HuH-7 (cell line): ENCODE measurements at regions not wholly inside any gene's neighbourhood (a gene's known extent, or its start where the extent isn't known, plus 50 kb on each side); places are given as distances from the start of the nearest gene placed in this dataset.
"Not testable (repeated sequence)": the region's sequence is repeated elsewhere in the genome, so short reads cannot be mapped to it uniquely, and the experiment has no call there.

ENCODE experiments used
- DNase-seq: peaks from one replicate; pipeline ENCODE4 v3.0.0; 2011; ENCODE audit warnings: low spot score

GRCh38 chr3:182139627-182140357 lies 428.1 kb downstream of the SOX2 start:
- DNase-seq, result no peak

DNA sequence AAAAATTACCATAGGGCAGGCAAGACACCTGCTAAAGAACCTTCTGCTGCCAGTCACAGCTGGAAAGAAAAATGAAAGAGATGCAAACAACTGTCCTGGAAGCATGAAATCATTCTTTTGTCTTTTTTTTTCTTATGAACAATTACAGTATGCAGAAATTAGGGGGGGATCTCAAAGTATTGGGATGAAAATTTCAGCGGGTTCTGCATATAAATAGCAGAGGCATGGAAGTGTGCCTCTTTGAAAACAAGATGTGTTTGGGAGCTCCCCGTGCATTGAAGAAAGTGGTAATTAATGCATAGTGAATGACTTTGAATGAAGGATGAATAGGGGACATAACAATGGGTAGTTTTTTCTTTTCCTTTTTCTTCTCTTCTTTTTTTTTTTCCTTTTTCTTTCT lies 431.2 kb downstream of the SOX2 start:
- no peak for DNase-seq

- DNase-seq, result no peak
Observed at GRCh38 chr3:182143903-182144302, 432.2 kb downstream of the SOX2 start.

DNA sequence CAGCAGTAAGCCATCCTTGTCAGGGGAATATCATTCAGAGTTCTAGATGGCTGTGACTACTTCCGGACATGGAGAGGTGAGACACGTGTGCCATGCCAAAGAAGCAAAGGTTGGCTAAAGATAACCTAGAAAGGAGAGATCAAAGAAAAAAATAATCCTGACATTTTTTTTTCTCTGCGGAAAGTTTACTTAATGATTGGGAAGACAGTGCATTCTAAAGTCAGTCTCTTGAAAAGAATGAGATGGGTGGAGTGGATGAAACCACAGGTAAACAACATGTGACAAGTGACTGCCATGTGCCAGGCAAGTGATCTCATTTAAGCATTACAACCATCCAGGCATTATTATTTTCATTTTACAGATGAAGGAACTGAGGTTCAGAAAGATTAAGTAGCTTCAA lies 436.6 kb downstream of the SOX2 start:
- DNase-seq, result no peak

GRCh38 chr3:182149594-182149993 lies 437.9 kb downstream of the SOX2 start:
- no peak for DNase-seq

GRCh38 chr3:182156326-182156725 lies 444.6 kb downstream of the SOX2 start:
- not testable (repeated sequence) for DNase-seq

DNA sequence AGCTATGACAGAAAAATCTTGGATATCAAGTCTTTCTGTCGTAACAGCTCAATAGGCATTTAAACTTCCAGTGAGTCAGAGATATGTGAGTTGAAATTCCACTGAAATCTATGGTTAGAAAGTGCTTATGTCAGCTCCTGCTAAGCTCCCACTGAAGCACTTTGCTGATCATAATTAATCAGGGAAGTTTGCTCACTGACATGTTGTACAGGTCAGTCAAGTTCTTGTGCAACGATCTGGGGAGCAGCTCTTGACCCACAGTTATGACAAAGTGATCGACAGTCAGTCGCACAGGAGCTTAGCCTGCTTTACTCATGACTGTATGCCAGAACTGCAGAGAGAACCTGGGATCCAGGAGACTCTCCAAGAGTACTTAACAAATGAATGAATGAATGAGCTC lies 453.5 kb downstream of the SOX2 start:
- DNase-seq, result no peak

GRCh38 chr3:182172534-182172933 lies 460.8 kb downstream of the SOX2 start:
- no peak for DNase-seq

DNA sequence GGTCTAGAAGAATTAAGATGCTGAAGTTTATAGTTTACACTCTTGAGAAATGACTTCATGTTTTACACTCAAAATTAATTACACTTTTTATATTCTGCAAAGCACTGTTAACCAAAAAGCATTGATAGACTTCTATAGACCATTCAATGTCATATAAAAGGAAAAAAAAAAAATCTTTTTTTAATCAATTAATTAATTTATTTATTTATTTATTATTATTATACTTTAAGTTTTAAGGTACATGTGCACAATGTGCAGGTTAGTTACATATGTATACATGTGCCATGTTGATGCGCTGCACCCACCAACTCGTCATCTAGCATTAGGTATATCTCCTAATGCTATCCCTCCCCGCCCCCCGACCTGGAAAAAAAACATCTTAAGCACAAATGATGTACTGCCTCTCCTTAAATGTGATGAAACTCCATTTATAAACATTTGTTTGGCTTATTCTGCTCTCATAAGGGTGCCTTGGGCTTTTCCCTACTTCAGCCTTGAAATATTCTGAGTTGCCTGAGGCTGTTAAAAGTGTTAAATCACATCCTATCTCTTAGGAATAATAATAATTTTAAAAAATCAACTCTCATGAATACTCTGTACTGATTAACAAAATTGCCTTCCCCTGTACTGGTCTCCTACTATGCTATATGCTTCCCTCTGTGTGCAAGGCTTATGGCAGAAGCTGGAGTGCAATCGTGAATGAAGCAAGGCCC lies 466.9 kb downstream of the SOX2 start:
- no peak for DNase-seq

DNA sequence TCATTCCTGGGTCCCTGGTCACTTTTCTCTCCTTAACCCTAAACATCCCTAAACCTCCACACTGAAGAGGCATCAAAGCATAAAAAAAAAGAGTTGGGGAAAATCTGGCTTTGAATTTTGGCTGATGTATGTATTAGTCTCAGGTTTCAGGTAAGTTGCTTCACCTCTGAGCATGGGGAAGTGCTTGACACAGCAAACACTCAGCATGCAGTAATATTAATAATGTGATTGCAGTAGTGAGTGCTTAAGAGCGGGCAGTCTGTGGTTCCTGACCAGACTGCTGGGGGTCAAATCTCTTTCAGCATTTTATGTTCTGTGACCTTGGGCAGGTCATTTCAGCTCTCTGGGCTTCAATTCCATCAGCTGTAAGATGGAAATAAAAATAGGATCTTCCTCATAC lies 467.9 kb downstream of the SOX2 start:
- DNase-seq, result no peak

DNA sequence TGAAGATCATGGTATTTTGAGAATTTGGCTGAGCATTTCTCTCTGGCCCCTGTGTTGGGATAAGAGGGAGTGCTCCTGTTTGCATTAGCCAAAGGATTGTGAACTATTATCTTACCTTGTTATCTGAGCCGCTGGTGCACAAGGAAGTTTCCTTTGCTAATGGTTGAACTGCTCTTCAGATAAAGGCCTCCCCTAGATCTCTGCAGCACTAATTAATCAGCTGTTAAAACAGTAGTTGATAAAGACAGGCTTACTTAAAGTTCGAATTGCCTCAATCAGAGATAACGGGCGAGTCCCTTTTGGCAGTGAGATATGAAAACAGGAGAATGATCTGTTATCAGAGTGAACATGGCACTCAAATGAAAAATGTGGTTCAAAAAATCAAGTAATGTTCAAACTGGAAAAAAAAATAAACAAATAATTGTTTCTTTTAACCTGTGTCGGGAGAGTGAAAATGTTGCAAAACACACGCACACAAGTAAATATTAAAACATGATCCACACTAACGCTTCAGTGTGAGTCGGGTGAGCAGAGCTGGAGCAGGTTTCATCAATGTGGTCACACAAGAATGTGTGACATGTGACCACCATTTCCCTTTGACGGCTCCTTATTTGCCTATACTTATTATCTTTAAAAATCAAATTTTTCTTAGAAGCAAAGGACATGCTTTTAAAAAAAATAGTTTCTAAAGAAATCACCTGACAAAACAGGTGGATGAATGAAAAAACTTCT lies 469.1 kb downstream of the SOX2 start:
- no peak for DNase-seq

DNA sequence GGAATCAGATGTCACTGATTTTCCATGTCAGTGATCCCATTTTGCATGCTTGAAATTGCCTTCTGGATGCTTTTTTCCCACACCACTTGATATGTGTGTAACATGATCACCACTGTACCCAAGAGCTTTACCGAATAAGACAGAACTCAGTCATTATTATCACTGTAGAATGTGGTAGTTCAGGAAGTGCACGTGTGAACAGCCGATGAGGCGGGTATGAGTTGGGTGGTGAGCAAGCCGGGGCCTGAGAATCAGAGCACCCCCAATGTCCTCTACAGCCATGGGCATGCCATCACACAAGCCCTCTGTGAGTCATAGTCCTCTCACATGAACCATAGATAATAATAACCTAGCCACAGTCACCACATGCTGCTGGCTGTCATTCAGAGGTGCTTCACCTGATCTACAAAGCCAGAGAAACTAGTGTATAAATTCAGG lies 470.8 kb downstream of the SOX2 start:
- DNase-seq, result no peak

DNA sequence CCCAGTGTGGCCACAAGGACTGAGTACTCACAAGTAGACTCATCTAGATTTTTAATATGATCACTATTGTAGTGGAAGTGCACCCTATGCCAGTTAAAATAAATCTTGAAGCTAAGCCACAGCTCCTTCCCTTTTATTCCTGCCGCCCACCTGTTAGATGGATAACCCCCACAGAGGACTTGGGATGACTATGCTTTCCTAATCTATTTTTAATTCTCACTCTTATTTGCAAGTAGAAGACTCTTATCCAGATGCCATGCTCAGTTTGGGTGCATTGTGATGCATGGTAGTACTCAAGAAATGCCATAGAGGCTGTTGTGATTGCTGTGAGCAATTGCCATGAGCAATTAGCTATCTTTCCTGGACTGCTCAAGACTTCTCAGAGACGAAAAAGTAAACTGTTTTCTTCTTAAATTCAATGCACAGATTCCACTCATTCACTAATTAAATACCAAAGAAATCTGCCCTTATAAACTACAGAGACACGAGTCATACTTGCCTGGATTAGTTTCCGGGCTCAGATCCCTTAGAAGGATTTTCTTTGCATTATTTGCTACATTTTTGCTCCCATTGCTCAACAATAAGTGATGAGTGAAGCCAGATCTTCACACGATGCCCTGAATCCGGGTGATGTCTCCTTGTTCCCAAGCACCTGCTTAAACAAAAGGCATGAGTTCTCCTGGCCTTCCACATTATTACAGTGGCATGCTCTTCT lies 472.1 kb downstream of the SOX2 start:
- no peak for DNase-seq

DNA sequence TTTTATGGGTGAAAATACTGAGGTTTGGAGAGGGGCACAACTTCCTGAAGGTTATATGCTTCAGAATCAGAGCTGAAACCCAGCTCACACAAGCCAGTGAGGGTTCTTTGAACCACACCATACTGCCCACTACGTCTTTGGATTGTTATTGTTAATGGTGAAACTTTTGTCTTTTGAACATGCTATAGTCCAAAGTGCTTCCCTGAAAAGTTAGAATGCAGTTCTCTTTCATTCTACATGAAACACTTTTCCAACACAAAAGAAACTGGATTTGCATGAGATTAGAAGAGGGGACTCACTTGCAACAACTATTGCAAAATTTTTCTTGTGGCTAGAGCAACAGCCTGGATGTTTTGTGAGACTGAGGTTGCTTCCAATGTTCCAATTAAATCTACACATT lies 473.6 kb downstream of the SOX2 start:
- DNase-seq, result no peak

DNA sequence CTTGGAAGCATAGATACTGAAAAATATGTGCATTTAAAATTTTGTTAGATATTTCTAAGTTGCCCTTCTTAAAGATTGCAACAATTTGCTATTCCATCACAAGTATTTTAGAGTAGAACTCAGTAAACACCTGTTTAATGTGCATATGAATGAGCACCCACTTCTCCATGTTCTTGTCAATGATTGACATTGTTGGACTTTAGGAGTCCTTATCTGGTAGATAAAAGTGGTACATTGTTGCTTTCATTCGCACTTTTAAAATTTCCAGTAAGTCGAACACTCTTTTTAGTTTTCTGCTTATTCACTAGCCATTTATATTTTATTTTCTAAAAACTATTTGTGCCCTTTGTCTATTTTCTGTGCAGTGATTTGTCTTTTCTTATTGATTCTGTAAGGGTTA lies 478.3 kb downstream of the SOX2 start:
- no peak for DNase-seq

GRCh38 chr3:182198345-182198744 lies 486.6 kb downstream of the SOX2 start:
- no peak for DNase-seq

DNA sequence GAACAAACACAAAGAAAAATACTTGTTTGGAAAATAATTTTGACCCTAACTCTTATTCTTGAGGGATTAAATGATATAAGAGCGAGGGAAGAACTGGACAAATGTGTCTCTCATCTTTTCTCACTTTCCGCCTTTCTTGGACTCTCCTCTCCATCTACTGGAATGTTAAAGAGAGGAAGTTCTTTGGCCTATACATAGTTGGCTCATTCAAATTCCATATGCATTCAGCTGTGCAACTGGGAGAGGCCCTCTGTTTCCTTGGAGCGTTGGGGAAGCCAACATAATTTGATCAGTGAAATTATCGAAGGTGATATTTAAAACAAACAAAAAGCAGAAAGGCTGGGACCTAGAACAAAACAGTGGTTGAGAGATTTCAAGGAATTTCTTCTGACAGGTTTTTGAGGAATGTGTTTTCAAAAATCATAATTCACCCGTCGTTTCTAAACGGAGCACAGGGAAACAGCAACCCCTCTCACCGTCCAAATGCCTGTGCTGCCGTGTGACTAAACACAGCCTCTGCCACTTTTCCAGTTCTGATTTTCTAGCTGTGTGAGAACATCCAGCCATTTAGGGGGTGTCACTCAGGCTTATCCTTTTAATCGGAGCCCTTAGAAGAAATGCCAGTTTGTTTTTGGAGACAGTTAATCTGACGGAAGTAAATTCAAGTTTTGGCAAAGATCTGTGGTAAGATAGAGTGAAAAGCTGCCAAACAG lies 489.9 kb downstream of the SOX2 start:
- no peak for DNase-seq

GRCh38 chr3:182212479-182213076 lies 500.9 kb downstream of the SOX2 start:
- no peak for DNase-seq

- DNase-seq, result no peak
Observed at GRCh38 chr3:182214416-182214815, 502.7 kb downstream of the SOX2 start.

GRCh38 chr3:182215881-182216280 lies 504.2 kb downstream of the SOX2 start:
- no peak for DNase-seq

GRCh38 chr3:182216311-182216970 lies 504.7 kb downstream of the SOX2 start:
- no peak for DNase-seq
